ENCODE measurements at regions not wholly inside any gene's neighbourhood (a gene's known extent, or its start where the extent isn't known, plus 50 kb on each side); places are given as distances from the start of the nearest gene placed in this dataset.

GRCh38 chr11:122436188-122436555, 219.3 kb upstream of the UBASH3B start:
- no peak for DNase-seq
- H3K4me1 ChIP-seq (ENCODE audit: control insufficient read depth in 1 of 2, insufficient read depth in 2 of 2, low read length in 2 of 2), result peaks cover 2 to 5% of the 10 kb centered on the region in 2 experiments
- no peak overlapping the region for H3K14ac ChIP-seq (ENCODE audit: low read length)
- H2AFZ ChIP-seq (ENCODE audit: insufficient read depth, low read length, poor library complexity), result no peak overlapping the region
- no peak overlapping the region for H3K4me3 ChIP-seq (ENCODE audit: low read depth, low read length)
- H3K4me2 ChIP-seq (ENCODE audit: low read length), result no peak overlapping the region
- no peak overlapping the region for H2AK5ac ChIP-seq (ENCODE audit: low read length)
- no peak overlapping the region for H3K9ac ChIP-seq (ENCODE audit: low read length)
- no peak overlapping the region for H4K91ac ChIP-seq (ENCODE audit: low read depth, low read length)
- H4K12ac ChIP-seq (ENCODE audit: low read depth, low read length), result no peak overlapping the region
- no peak overlapping the region for H3K23ac ChIP-seq (ENCODE audit: low read length)
- peaks cover 2% of the 10 kb centered on the region for H3K79me1 ChIP-seq (ENCODE audit: low read length)
- no peak overlapping the region for H2BK120ac ChIP-seq (ENCODE audit: insufficient read depth, low read length, poor library complexity)
- WGBS (ENCODE audit: extremely low coverage, insufficient coverage, insufficient read length), result no CpG with 5 or more reads among the region's 3 CpGs
- H3K79me2 ChIP-seq (ENCODE audit: control insufficient read depth, insufficient read depth, low read length, poor library complexity), result no peaks in the 10 kb centered on the region
- no peak overlapping the region for H3K18ac ChIP-seq (ENCODE audit: low read length)
- H4K8ac ChIP-seq (ENCODE audit: low read depth, low read length), result no peak overlapping the region
- no peaks in the 10 kb centered on the region for H3K27me3 ChIP-seq (ENCODE audit: insufficient read depth, low read length)
- no peak overlapping the region for H2BK12ac ChIP-seq (ENCODE audit: low read length)
- H3K36me3 ChIP-seq (ENCODE audit: control insufficient read depth in 1 of 2, insufficient read depth in 2 of 2, low read length in 2 of 2), result no peaks in the 10 kb centered on the region
- H2BK5ac ChIP-seq (ENCODE audit: low read depth, low read length, poor library complexity), result no peak overlapping the region
- no peak overlapping the region for H3K4ac ChIP-seq (ENCODE audit: low read depth, low read length)
- no peaks in the 10 kb centered on the region for H3K9me3 ChIP-seq (ENCODE audit: insufficient read depth, low read depth, low read length)
- no peak overlapping the region for H3K27ac ChIP-seq (ENCODE audit: low read depth, low read length)

DNA sequence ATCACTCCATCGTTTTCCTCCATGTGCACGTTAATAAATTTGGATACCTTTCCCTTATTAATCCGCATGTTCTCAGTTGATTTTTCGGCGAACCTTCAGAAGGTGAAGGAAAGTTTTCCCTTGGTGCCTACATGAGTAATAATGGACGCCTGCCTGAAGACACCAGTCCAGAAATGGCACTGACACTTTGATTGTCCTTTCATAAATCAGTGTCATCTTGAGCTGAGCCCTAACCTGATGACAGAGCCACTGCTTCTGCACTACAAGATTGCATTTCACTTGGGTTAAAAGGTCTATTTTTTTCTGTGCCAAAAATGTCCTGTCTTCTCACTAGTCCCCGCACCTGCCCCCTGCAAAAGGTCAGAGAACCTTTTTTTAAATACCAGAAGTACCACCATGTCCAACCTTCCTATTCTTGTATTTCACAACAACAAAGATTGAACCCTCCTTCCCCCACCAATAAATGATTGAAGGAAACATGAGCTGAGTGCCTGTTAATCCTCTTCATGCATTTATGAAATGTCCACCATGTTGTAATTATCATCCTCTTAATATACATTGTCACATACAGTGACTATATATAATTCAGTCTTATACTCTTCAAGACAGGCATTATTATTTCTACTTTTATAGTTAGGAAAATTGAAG, 219.9 kb upstream of the UBASH3B start:
- no peak overlapping the region for H2BK120ac ChIP-seq (ENCODE audit: insufficient read depth, low read length, poor library complexity)
- H3K79me2 ChIP-seq (ENCODE audit: control insufficient read depth, insufficient read depth, low read length, poor library complexity), result no peaks in the 10 kb centered on the region
- no peak overlapping the region for H3K4me2 ChIP-seq (ENCODE audit: low read length)
- H3K4me3 ChIP-seq (ENCODE audit: low read depth, low read length), result no peak overlapping the region
- H3K14ac ChIP-seq (ENCODE audit: low read length), result no peak overlapping the region
- no peak overlapping the region for H4K91ac ChIP-seq (ENCODE audit: low read depth, low read length)
- no peak for DNase-seq
- H2AK5ac ChIP-seq (ENCODE audit: low read length), result no peak overlapping the region
- H2AFZ ChIP-seq (ENCODE audit: insufficient read depth, low read length, poor library complexity), result no peak overlapping the region
- H3K9ac ChIP-seq (ENCODE audit: low read length), result no peak overlapping the region
- H4K8ac ChIP-seq (ENCODE audit: low read depth, low read length), result no peak overlapping the region
- peaks cover 2% of the 10 kb centered on the region for H3K79me1 ChIP-seq (ENCODE audit: low read length)
- H3K27ac ChIP-seq (ENCODE audit: low read depth, low read length), result no peak overlapping the region
- H3K23ac ChIP-seq (ENCODE audit: low read length), result no peak overlapping the region
- H3K18ac ChIP-seq (ENCODE audit: low read length), result no peak overlapping the region
- no CpG with 5 or more reads among the region's 7 CpGs for WGBS (ENCODE audit: extremely low coverage, insufficient coverage, insufficient read length)
- no peaks in the 10 kb centered on the region for H3K36me3 ChIP-seq (ENCODE audit: control insufficient read depth in 1 of 2, insufficient read depth in 2 of 2, low read length in 2 of 2)
- H2BK12ac ChIP-seq (ENCODE audit: low read length), result no peak overlapping the region
- no peak overlapping the region for H2BK5ac ChIP-seq (ENCODE audit: low read depth, low read length, poor library complexity)
- H3K9me3 ChIP-seq (ENCODE audit: insufficient read depth, low read depth, low read length), result peaks cover 1% of the 10 kb centered on the region
- H3K4me1 ChIP-seq (ENCODE audit: control insufficient read depth in 1 of 2, insufficient read depth in 2 of 2, low read length in 2 of 2), result peaks cover 0 to 3% of the 10 kb centered on the region in 2 experiments
- no peak overlapping the region for H4K12ac ChIP-seq (ENCODE audit: low read depth, low read length)
- no peak overlapping the region for H3K4ac ChIP-seq (ENCODE audit: low read depth, low read length)
- no peaks in the 10 kb centered on the region for H3K27me3 ChIP-seq (ENCODE audit: insufficient read depth, low read length)

DNA sequence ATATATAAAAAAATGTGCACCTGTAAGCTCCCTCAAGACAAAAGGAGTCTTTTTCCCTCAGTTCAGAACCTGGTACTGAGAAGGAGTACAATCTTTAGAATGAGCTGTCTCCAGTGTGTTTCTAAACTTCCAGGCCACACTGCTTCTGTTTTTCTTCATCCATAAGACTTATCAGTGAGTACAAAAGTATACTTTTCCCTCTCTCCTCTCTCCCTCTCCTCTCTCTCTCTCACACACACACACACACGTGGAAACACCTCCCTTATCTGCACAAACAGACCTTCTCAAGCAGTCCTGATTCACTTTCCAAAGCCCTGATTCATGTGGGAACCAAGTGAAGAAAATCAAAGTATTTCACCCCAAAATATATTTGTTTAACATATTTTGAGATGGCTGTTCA, 220.7 kb upstream of the UBASH3B start:
- H3K27me3 ChIP-seq (ENCODE audit: insufficient read depth, low read length), result no peaks in the 10 kb centered on the region
- H3K18ac ChIP-seq (ENCODE audit: low read length), result no peak overlapping the region
- H4K12ac ChIP-seq (ENCODE audit: low read depth, low read length), result no peak overlapping the region
- H4K91ac ChIP-seq (ENCODE audit: low read depth, low read length), result no peak overlapping the region
- H3K4me2 ChIP-seq (ENCODE audit: low read length), result no peak overlapping the region
- H2BK12ac ChIP-seq (ENCODE audit: low read length), result no peak overlapping the region
- H3K4ac ChIP-seq (ENCODE audit: low read depth, low read length), result no peak overlapping the region
- no peak overlapping the region for H4K8ac ChIP-seq (ENCODE audit: low read depth, low read length)
- H2BK120ac ChIP-seq (ENCODE audit: insufficient read depth, low read length, poor library complexity), result no peak overlapping the region
- H2AK5ac ChIP-seq (ENCODE audit: low read length), result no peak overlapping the region
- peaks cover 1% of the 10 kb centered on the region for H3K9me3 ChIP-seq (ENCODE audit: insufficient read depth, low read depth, low read length)
- no peak for DNase-seq
- H3K4me1 ChIP-seq (ENCODE audit: control insufficient read depth in 1 of 2, insufficient read depth in 2 of 2, low read length in 2 of 2), result no peaks in the 10 kb centered on the region
- H3K79me2 ChIP-seq (ENCODE audit: control insufficient read depth, insufficient read depth, low read length, poor library complexity), result no peaks in the 10 kb centered on the region
- H3K4me3 ChIP-seq (ENCODE audit: low read depth, low read length), result no peak overlapping the region
- H2BK5ac ChIP-seq (ENCODE audit: low read depth, low read length, poor library complexity), result no peak overlapping the region
- no peak overlapping the region for H3K23ac ChIP-seq (ENCODE audit: low read length)
- no peak overlapping the region for H3K14ac ChIP-seq (ENCODE audit: low read length)
- no peak overlapping the region for H2AFZ ChIP-seq (ENCODE audit: insufficient read depth, low read length, poor library complexity)
- no CpG with 5 or more reads among the region's 1 CpG for WGBS (ENCODE audit: extremely low coverage, insufficient coverage, insufficient read length)
- no peaks in the 10 kb centered on the region for H3K36me3 ChIP-seq (ENCODE audit: control insufficient read depth in 1 of 2, insufficient read depth in 2 of 2, low read length in 2 of 2)
- H3K27ac ChIP-seq (ENCODE audit: low read depth, low read length), result no peak overlapping the region
- H3K79me1 ChIP-seq (ENCODE audit: low read length), result no peaks in the 10 kb centered on the region
- no peak overlapping the region for H3K9ac ChIP-seq (ENCODE audit: low read length)

GRCh38 chr11:122430490-122430889, 225.0 kb upstream of the UBASH3B start:
- Histone ChIP-seq H3K27me3 (ENCODE audit: insufficient read depth, low read length) (no peaks in the 10 kb centered on the region), H3K27ac (ENCODE audit: low read depth, low read length) (no peak overlapping the region), H2BK120ac (ENCODE audit: insufficient read depth, low read length, poor library complexity) (no peak overlapping the region), H3K18ac (ENCODE audit: low read length) (no peak overlapping the region), H2AK5ac (ENCODE audit: low read length) (no peak overlapping the region), H4K91ac (ENCODE audit: low read depth, low read length) (no peak overlapping the region), H4K8ac (ENCODE audit: low read depth, low read length) (no peak overlapping the region), H3K4me1 (ENCODE audit: control insufficient read depth in 1 of 2, insufficient read depth in 2 of 2, low read length in 2 of 2) (no peaks in the 10 kb centered on the region), H3K36me3 (ENCODE audit: control insufficient read depth in 1 of 2, insufficient read depth in 2 of 2, low read length in 2 of 2) (no peaks in the 10 kb centered on the region), H3K23ac (ENCODE audit: low read length) (no peak overlapping the region), H4K12ac (ENCODE audit: low read depth, low read length) (no peak overlapping the region), H3K4me3 (ENCODE audit: low read depth, low read length) (no peak overlapping the region), H3K4ac (ENCODE audit: low read depth, low read length) (no peak overlapping the region), H3K4me2 (ENCODE audit: low read length) (no peak overlapping the region), H3K9ac (ENCODE audit: low read length) (no peak overlapping the region), H2BK5ac (ENCODE audit: low read depth, low read length, poor library complexity) (no peak overlapping the region), H2AFZ (ENCODE audit: insufficient read depth, low read length, poor library complexity) (no peak overlapping the region), H2BK12ac (ENCODE audit: low read length) (no peak overlapping the region), H3K14ac (ENCODE audit: low read length) (no peak overlapping the region), H3K79me2 (ENCODE audit: control insufficient read depth, insufficient read depth, low read length, poor library complexity) (no peaks in the 10 kb centered on the region), H3K9me3 (ENCODE audit: insufficient read depth, low read depth, low read length) (peaks cover 1% of the 10 kb centered on the region), H3K79me1 (ENCODE audit: low read length) (no peaks in the 10 kb centered on the region)
- DNase-seq, result no peak
- no CpG with 5 or more reads among the region's 4 CpGs for WGBS (ENCODE audit: extremely low coverage, insufficient coverage, insufficient read length)
